Fibroblast of the aortic adventitia (primary cell): ENCODE measurements at regions not wholly inside any gene's neighbourhood (a gene's known extent, or its start where the extent isn't known, plus 50 kb on each side); places are given as distances from the start of the nearest gene placed in this dataset.

Experiments
- DNase-seq: peaks from one replicate; pipeline ENCODE4 v3.0.0-alpha.2; 2010; ENCODE audit warnings: low read depth
- H3K4me3 ChIP-seq: 2 replicates; pipeline ENCODE4 v1.5.1; 2011; ENCODE audit warnings: low read depth, mild to moderate bottlenecking, control low read depth, low read length, moderate library complexity
- TF ChIP-seq, protein P1 (sequence below): IDR thresholded peaks from 2 replicates; pipeline ENCODE4 v1.5.1; 2011; ENCODE audit warnings: mild to moderate bottlenecking, low read length, control low read depth, inconsistent platforms; ENCODE audit not compliant: insufficient read depth

DNA sequence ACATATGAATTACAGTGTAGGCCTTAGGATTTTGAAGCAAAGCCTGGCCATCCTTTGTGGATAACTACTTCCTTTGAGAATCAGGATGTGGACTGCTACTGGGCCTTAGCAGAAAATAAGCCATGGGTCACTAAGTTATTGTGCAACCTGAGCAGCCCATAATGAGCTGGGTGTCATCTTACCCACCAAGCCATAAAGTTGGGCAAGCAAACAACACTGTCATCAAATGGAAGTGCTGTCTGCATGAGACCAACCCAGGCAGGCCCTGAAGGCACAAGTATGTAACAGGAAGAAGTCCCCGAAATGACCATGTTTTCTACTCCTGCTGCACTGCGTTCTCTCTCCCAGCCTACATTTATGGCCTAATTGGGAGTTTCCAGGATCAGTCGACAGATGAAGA, 205.6 kb upstream of the GGTLC1 start:
- TF ChIP-seq, protein P1, sequence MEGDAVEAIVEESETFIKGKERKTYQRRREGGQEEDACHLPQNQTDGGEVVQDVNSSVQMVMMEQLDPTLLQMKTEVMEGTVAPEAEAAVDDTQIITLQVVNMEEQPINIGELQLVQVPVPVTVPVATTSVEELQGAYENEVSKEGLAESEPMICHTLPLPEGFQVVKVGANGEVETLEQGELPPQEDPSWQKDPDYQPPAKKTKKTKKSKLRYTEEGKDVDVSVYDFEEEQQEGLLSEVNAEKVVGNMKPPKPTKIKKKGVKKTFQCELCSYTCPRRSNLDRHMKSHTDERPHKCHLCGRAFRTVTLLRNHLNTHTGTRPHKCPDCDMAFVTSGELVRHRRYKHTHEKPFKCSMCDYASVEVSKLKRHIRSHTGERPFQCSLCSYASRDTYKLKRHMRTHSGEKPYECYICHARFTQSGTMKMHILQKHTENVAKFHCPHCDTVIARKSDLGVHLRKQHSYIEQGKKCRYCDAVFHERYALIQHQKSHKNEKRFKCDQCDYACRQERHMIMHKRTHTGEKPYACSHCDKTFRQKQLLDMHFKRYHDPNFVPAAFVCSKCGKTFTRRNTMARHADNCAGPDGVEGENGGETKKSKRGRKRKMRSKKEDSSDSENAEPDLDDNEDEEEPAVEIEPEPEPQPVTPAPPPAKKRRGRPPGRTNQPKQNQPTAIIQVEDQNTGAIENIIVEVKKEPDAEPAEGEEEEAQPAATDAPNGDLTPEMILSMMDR: no peak
- no peak overlapping the region for H3K4me3 ChIP-seq
- no peak for DNase-seq

DNA sequence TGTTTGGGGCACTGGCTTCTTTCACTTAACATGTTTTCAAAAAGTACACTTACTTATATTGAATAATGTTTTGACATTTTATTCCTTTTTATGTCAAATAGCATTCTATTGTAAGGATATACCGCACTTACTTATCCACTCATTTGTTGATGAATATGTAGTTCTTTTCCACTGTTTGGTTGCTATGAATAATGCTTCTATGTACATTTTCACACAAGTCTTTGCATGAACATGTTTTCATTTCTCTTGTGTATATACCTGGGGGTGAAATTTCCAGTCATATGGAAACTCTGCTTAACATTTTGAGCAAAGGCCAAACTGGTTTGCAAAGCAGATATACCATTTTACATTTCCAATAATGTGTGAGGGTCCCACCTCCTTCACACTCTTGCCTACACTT, 202.3 kb upstream of the GGTLC1 start:
- no peak overlapping the region for H3K4me3 ChIP-seq
- TF ChIP-seq, protein P1: no peak
- no peak for DNase-seq

DNA sequence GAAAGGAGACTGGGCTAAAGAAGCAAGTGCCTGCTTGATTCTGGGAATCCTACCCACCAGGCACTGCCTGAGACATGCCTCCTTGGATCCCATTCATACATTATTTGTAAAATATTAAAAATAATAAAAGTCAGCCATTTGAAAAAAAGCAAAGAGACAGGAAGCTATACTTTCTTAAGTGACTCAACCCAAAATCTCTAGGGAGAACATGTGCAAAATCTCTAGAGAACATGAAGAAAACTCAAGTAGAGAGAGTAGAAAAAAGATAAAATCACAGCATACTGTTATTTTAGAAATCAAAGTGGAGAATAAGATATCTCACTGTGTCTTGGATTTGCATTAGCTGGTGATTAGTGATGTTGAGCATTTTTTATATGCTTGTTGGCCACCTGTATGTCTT, 197.2 kb upstream of the GGTLC1 start:
- H3K4me3 ChIP-seq: no peak overlapping the region
- TF ChIP-seq, protein P1: no peak
- DNase-seq: no peak

DNA sequence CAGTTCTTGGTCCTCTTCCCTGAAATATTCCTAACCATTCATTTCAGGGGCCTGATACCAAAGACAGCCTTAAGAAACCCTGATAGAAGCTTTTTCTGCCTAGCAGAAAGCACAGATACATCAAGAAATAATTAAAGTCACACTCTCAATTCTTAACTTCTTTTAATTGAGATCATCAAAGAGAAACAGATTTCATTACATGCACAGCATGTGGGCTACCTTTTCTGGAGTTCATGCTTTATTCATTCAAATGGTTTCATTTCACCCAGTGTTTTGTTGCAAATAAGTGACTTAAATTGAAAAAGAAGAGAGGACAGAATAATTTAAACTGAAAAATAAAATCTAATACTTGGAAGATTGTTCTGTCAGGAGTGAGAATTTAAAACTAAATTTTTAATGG, 192.6 kb upstream of the GGTLC1 start:
- TF ChIP-seq, protein P1: no peak
- H3K4me3 ChIP-seq: no peak overlapping the region
- DNase-seq: no peak

DNA sequence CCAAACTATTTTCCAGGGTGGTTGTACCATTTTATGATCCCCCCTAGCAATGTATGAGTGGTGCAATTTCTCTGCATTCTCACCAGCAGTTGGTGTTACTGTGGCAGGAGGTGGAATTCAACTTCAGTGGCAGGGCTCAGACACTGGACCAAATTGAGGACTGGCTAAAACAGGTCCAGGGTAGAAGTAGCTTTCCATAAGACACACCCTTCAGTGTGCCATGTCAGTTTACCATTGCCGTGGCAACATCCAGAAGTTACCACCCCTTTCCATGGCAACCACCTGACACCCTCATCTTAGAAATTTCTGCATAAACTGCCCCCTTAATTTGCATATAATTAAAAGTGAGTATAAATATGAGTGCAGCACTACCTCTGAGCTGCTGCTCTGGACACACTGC, 180.7 kb upstream of the GGTLC1 start:
- TF ChIP-seq, protein P1: no peak
- H3K4me3 ChIP-seq: no peak overlapping the region
- DNase-seq: no peak

DNA sequence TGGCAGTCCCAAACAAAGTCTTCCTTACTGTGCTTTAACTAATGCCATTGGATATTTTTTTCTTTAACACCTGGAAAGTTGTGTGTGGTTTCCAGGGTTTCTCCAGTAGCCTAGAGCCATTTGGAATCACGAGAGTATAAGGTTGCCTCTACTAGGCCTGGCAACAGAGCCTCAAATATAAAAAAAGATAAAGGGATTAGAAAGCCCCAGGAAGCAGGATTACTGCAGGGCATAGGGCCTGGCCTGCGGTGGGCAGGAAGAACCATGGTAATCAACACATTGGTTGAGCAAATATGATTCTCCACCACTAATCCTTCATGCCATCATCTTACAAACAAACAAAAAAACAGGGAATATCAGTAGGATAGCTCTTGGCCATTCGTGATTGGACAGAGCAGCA, 177.8 kb upstream of the GGTLC1 start:
- TF ChIP-seq, protein P1: no peak
- DNase-seq: no peak

DNA sequence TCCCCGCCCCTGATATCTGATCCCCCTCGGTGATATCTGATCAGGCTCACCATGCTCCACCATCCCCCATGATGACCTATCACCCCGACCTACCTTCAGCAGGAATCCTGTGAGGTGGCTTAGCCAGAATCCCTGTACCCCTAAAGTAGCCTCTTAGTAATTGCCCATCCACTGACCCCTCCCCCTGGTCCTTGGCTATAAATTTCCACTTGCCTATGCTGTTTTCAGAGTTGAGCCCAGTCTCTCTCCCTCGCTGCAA, 177.5 kb upstream of the GGTLC1 start:
- no peak overlapping the region for H3K4me3 ChIP-seq
- TF ChIP-seq, protein P1: no peak
- DNase-seq: no peak

More for the DNA sequence above, 177.8 kb upstream of the GGTLC1 start:
- H3K4me3 ChIP-seq: no peak overlapping the region
